HEK293 (cell line): ENCODE measurements at regions not wholly inside any gene's neighbourhood (a gene's known extent, or its start where the extent isn't known, plus 50 kb on each side); places are given as distances from the start of the nearest gene placed in this dataset.

Experiments
- CTCF ChIA-PET: fragments of 350-600 bp; formaldehyde crosslinking; extraction: SDS; loops from one replicate; lab custom pipeline; 2021; ENCODE audit warnings: antibody characterized with exemption; lab: Yijun Ruan, JAX
- POLR2A ChIA-PET: fragments of 300-600 bp; formaldehyde crosslinking; extraction: SDS; loops from one replicate; lab custom pipeline; 2020; ENCODE audit warnings: antibody characterized with exemption, inconsistent platforms; lab: Yijun Ruan, JAX
- H3K27ac ChIP-seq: fragments of 200-500 bp; sonication (Bioruptor generic); 2 replicates; pipeline ENCODE4 v1.5.1; 2014; ENCODE audit warnings: low read depth, low read length, control low read depth, inconsistent platforms; ENCODE audit errors: extremely low read depth
- H3K36me3 ChIP-seq, 2 experiments: fragments of 200-500 bp in 1 of 2; sonication (Bioruptor generic) in 1 of 2; 1 replicate in 1 of 2; 2 replicates in 1 of 2; pipeline ENCODE4 v1.5.1; 2014 to 2017; ENCODE audit warnings: inconsistent platforms in 2 of 2, low read length in 2 of 2; ENCODE audit not compliant: control insufficient read depth in 2 of 2, insufficient read depth in 1 of 2
- H3K4me1 ChIP-seq: fragments of 200-500 bp; sonication (Bioruptor generic); 2 replicates; pipeline ENCODE4 v1.5.1; 2014; ENCODE audit warnings: mild to moderate bottlenecking, low read length, inconsistent platforms; ENCODE audit not compliant: control insufficient read depth, insufficient read depth
- H3K4me3 ChIP-seq: 2 replicates; pipeline ENCODE4 v1.5.1; 2011; ENCODE audit warnings: low read depth, mild to moderate bottlenecking, control low read depth, low read length, moderate library complexity
- H3K9me3 ChIP-seq: fragments of 200-500 bp; sonication (Bioruptor generic); 2 replicates; pipeline ENCODE4 v1.5.1; 2014; ENCODE audit warnings: low read depth, low read length, inconsistent platforms; ENCODE audit not compliant: control insufficient read depth, insufficient read depth
- HIC1 ChIP-seq: fragments of 450-650 bp; formaldehyde crosslinking; IDR thresholded peaks from 2 replicates; pipeline ENCODE4 v1.5.1; 2016; ENCODE audit warnings: missing biosample characterization, missing genetic modification characterization
- KLF1 ChIP-seq: fragments of 450-650 bp; formaldehyde crosslinking; IDR thresholded peaks from 2 replicates; pipeline ENCODE4 v1.5.1; 2016; ENCODE audit warnings: missing biosample characterization, missing genetic modification characterization
- REST ChIP-seq: fragments of 450-650 bp; formaldehyde crosslinking; IDR thresholded peaks from 2 replicates; pipeline ENCODE4 v1.5.1; 2016; ENCODE audit warnings: missing biosample characterization, missing genetic modification characterization
- SP2 ChIP-seq: fragments of 450-650 bp; formaldehyde crosslinking; IDR thresholded peaks from 2 replicates; pipeline ENCODE4 v1.5.1; 2016; ENCODE audit warnings: missing biosample characterization, missing genetic modification characterization
- TSHZ1 ChIP-seq: fragments of 450-650 bp; formaldehyde crosslinking; IDR thresholded peaks from 2 replicates; pipeline ENCODE4 v1.5.1; 2016; ENCODE audit warnings: missing biosample characterization, missing genetic modification characterization, borderline replicate concordance
- WT1 ChIP-seq: fragments of 450-650 bp; formaldehyde crosslinking; IDR thresholded peaks from 2 replicates; pipeline ENCODE4 v1.5.1; 2016; ENCODE audit warnings: missing biosample characterization, missing genetic modification characterization
- ZBTB1 ChIP-seq: fragments of 450-650 bp; formaldehyde crosslinking; IDR thresholded peaks from 2 replicates; pipeline ENCODE4 v1.5.1; 2016; ENCODE audit warnings: missing biosample characterization, missing genetic modification characterization
- ZBTB48 ChIP-seq: fragments of 450-650 bp; formaldehyde crosslinking; IDR thresholded peaks from 2 replicates; pipeline ENCODE4 v1.5.1; 2016; ENCODE audit warnings: missing biosample characterization, missing genetic modification characterization
- ZBTB8A ChIP-seq: fragments of 450-650 bp; formaldehyde crosslinking; IDR thresholded peaks from 2 replicates; pipeline ENCODE4 v1.5.1; 2016; ENCODE audit warnings: missing biosample characterization, missing genetic modification characterization
- ZFP41 ChIP-seq: fragments of 450-650 bp; formaldehyde crosslinking; IDR thresholded peaks from 2 replicates; pipeline ENCODE4 v1.5.1; 2016; ENCODE audit warnings: missing biosample characterization, missing genetic modification characterization, borderline replicate concordance
- ZNF10 ChIP-seq: fragments of 450-650 bp; formaldehyde crosslinking; IDR thresholded peaks from 2 replicates; pipeline ENCODE4 v1.5.1; 2017; ENCODE audit warnings: missing biosample characterization, missing genetic modification characterization
- ZNF133 ChIP-seq: fragments of 450-650 bp; formaldehyde crosslinking; IDR thresholded peaks from 2 replicates; pipeline ENCODE4 v1.5.1; 2016; ENCODE audit warnings: missing biosample characterization, missing genetic modification characterization
- ZNF155 ChIP-seq: fragments of 450-650 bp; formaldehyde crosslinking; IDR thresholded peaks from 2 replicates; pipeline ENCODE4 v1.5.1; 2016; ENCODE audit warnings: missing biosample characterization, missing genetic modification characterization
- ZNF157 ChIP-seq: fragments of 450-650 bp; formaldehyde crosslinking; IDR thresholded peaks from 2 replicates; pipeline ENCODE4 v1.5.1; 2016; ENCODE audit warnings: missing biosample characterization, missing genetic modification characterization
- ZNF223 ChIP-seq: fragments of 450-650 bp; formaldehyde crosslinking; IDR thresholded peaks from 2 replicates; pipeline ENCODE4 v1.5.1; 2016; ENCODE audit warnings: missing biosample characterization, missing genetic modification characterization
- ZNF311 ChIP-seq: fragments of 450-650 bp; formaldehyde crosslinking; IDR thresholded peaks from 2 replicates; pipeline ENCODE4 v1.5.1; 2017; ENCODE audit warnings: missing biosample characterization, missing genetic modification characterization, borderline replicate concordance
- ZNF354C ChIP-seq: fragments of 450-650 bp; formaldehyde crosslinking; IDR thresholded peaks from 2 replicates; pipeline ENCODE4 v1.5.1; 2016; ENCODE audit warnings: missing biosample characterization, missing genetic modification characterization, low read depth, borderline replicate concordance
- ZNF501 ChIP-seq: fragments of 450-650 bp; formaldehyde crosslinking; IDR thresholded peaks from 2 replicates; pipeline ENCODE4 v1.5.1; 2016; ENCODE audit warnings: missing biosample characterization, missing genetic modification characterization
- ZNF549 ChIP-seq: fragments of 450-650 bp; IDR thresholded peaks from 2 replicates; pipeline ENCODE4 v1.5.1; 2018; ENCODE audit warnings: missing biosample characterization, missing genetic modification characterization, mild to moderate bottlenecking, inconsistent platforms, moderate library complexity
- ZNF561 ChIP-seq: fragments of 450-650 bp; IDR thresholded peaks from 2 replicates; pipeline ENCODE4 v1.5.1; 2018; ENCODE audit warnings: missing biosample characterization, missing genetic modification characterization, borderline replicate concordance
- ZNF692 ChIP-seq: fragments of 450-650 bp; formaldehyde crosslinking; IDR thresholded peaks from 2 replicates; pipeline ENCODE4 v1.5.1; 2016; ENCODE audit warnings: missing biosample characterization, missing genetic modification characterization
- ZSCAN30 ChIP-seq: fragments of 450-650 bp; IDR thresholded peaks from 2 replicates; pipeline ENCODE4 v1.5.1; 2018; ENCODE audit warnings: missing biosample characterization, mild to moderate bottlenecking, missing genetic modification characterization, moderate library complexity
- TF ChIP-seq, protein P1 (sequence below): fragments of 450-650 bp; formaldehyde crosslinking; IDR thresholded peaks from 2 replicates; pipeline ENCODE4 v1.5.1; 2016; ENCODE audit warnings: missing biosample characterization, missing genetic modification characterization

DNA sequence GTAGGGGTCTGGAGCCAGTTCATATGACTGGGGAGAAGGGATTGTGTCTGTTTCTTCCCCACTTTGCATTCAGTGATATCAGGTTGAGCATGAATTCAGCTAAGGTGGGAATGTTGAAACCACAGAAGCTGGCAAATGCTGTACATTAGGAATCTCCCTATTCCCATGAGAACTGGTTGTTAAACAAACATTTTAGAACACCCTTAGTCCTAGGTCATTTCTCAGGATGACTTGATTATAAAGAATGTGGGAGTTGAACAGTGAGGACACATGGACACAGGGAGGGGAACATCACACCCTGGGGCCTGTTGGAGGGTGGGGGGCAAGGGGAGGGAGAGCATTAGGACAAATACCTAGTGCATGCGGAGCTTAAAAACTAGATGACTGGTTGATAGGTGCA lies 62.6 kb upstream of the LIMCH1 start:
- H3K36me3 ChIP-seq, result no peaks in the 10 kb centered on the region
- ChIA-PET POLR2A (no interaction called here), CTCF (no interaction called here)
- H3K4me1 ChIP-seq, result no peaks in the 10 kb centered on the region
- H3K27ac ChIP-seq, result no peak overlapping the region
- H3K9me3 ChIP-seq, result no peaks in the 10 kb centered on the region
- no peak for TF ChIP-seq ZNF10 (tag by site-specific recombination)
- TF ChIP-seq ZNF501 (tag by site-specific recombination), result no peak
- no peak for TF ChIP-seq ZSCAN30 (tag by site-specific recombination)
- TF ChIP-seq ZBTB1 (tag by site-specific recombination), result no peak
- TF ChIP-seq WT1, result peak; percentile 40; the same call in 1 of the 2 replicates
- TF ChIP-seq ZNF157 (tag by site-specific recombination), result no peak
- TF ChIP-seq, protein P1, sequence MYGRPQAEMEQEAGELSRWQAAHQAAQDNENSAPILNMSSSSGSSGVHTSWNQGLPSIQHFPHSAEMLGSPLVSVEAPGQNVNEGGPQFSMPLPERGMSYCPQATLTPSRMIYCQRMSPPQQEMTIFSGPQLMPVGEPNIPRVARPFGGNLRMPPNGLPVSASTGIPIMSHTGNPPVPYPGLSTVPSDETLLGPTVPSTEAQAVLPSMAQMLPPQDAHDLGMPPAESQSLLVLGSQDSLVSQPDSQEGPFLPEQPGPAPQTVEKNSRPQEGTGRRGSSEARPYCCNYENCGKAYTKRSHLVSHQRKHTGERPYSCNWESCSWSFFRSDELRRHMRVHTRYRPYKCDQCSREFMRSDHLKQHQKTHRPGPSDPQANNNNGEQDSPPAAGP (tag by site-specific recombination), result peak; percentile 53; the same call in 1 of the 2 replicates
- TF ChIP-seq ZNF692 (tag by site-specific recombination), result no peak
- TF ChIP-seq ZNF311 (tag by site-specific recombination), result no peak
- TF ChIP-seq ZNF561 (tag by site-specific recombination), result no peak
- no peak for TF ChIP-seq ZNF155 (tag by site-specific recombination)
- no peak overlapping the region for H3K4me3 ChIP-seq

DNA sequence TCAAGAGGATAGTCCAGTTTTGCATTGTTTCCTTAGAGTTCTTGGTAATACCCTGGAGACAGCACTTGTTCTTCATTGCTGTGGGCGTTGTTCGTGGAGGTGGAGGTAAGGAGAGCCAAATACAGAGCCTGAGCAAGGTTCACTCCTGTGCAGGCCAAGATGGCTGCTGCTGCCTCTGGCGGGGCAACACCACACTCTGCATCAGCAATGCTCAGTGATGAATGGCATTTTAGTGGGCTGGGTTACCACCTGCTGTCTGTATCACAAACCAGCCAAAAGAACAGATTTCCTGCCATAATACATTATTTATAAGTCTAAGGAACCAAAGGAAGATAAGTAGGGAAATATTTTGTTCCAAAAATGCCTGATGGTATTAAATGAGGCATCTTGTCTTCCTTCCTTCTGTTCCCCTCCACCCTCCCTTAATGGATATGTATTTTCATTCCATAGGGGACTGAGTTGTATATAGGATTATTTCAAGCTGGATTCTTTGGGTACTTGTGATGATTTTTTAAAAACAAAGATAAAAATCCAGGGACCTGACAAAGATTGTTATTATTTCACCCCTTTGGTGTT lies 61.6 kb upstream of the LIMCH1 start:
- ChIA-PET CTCF (no interaction called here), POLR2A (no interaction called here)
- H3K4me1 ChIP-seq, result no peaks in the 10 kb centered on the region; the same call in 1 of the 2 replicates
- no peaks in the 10 kb centered on the region for H3K9me3 ChIP-seq
- H3K27ac ChIP-seq, result no peak overlapping the region
- no peaks in the 10 kb centered on the region for H3K36me3 ChIP-seq
- no peak overlapping the region for H3K4me3 ChIP-seq
- TF ChIP-seq ZFP41 (tag by site-specific recombination) (no peak), HIC1 (tag by site-specific recombination) (no peak), KLF1 (no peak), SP2 (tag by site-specific recombination) (no peak), ZBTB8A (tag by site-specific recombination) (no peak), ZNF223 (tag by site-specific recombination) (no peak), ZSCAN30 (tag by site-specific recombination) (no peak), ZNF133 (tag by site-specific recombination) (no peak), ZNF549 (tag by site-specific recombination) (no peak), ZNF354C (no peak), ZBTB48 (tag by site-specific recombination) (no peak), REST (tag by site-specific recombination) (no peak), TSHZ1 (tag by site-specific recombination) (no peak)
